HG03342 (cell line): ENCODE measurements at regions not wholly inside any gene's neighbourhood (a gene's known extent, or its start where the extent isn't known, plus 50 kb on each side); places are given as distances from the start of the nearest gene placed in this dataset.
A peak's percentile ranks its signal among the peaks of the same experiment; 100 is the strongest.

Experiments used
- ATAC-seq: cut with Tn5 transposase; IDR thresholded peaks from one replicate; pipeline ENCODE4 v1.9.1; 2021; ENCODE audit warnings: mild to moderate bottlenecking, moderate library complexity; ENCODE audit not compliant: unreplicated experiment

DNA sequence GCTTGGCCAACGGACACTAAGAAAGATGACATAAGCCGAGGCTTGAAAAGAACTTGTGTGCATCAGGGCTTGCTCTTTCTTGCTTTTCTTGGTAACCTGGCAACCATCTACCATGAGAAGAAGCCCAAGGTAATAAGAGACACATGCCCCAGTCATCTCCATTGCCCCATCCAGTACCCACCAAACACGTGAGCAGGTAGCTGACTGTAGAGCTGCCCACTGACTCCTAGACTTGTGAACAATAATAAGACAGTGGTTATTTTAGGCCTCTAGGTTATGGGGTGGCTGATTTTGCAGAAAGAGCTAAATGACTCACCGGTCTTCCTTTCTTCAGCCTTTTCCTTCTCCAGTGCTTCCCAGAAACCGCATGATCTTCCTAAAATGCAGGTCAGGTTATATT is 105.0 kb upstream of the JUN start:
- ATAC-seq = no peak

DNA sequence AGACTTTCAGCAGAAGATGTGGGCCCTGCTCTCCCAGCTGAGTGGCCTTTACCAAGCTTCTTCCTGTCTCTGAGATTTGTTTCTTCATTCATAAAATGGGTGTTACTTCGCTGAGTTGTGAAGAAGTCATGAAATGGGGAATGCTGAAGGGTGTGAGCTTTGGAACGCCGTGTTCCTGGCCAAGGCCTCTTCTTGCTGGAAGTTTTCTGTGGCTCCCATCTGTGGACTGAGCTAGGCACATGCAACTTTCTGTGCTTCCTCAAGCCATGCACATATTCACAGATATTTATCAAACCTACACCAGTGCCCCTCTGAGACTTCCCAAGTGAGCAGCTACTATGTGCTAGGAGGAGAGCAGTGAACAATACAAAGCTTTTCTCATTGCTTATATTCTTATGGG is 106.3 kb upstream of the JUN start:
- ATAC-seq = no peak

DNA sequence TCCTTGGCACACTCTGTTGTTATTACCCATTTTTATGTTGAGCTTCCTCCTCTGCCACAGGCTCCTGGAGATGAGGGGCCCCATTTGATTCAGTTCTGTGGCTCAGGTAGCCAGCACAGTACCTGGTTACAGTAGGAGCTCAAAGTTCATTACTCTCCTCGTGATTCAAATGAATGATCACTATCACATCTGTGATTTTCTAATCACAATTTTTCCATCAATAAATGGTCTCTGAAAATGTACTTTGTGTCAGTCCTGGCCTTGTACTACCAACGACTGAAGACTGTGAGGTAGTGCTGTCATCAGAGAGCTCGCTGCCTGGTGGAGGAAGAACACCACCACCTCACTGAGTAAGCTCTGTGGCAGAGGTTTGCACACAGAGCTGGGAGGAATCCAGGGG is 106.8 kb upstream of the JUN start:
- ATAC-seq = no peak

DNA sequence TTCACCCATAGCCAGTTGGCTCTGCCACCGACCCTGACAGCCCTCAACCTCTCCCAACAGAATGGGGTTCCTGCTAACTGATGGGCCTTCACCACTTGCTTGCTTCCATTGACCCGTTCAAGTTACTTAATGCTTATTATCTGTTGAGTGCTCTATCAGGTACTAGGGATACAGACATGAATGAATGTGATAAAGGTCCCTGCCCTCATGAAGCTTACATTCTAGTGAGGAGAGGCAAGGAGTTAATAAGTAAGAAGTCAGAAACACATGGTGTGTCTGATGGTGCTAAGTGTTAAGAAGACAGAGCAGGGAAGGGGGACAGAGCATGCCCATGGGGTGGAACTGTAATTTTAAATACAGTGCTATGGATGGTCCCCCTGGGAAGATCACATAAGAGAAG is 107.5 kb upstream of the JUN start:
- no peak for ATAC-seq

DNA sequence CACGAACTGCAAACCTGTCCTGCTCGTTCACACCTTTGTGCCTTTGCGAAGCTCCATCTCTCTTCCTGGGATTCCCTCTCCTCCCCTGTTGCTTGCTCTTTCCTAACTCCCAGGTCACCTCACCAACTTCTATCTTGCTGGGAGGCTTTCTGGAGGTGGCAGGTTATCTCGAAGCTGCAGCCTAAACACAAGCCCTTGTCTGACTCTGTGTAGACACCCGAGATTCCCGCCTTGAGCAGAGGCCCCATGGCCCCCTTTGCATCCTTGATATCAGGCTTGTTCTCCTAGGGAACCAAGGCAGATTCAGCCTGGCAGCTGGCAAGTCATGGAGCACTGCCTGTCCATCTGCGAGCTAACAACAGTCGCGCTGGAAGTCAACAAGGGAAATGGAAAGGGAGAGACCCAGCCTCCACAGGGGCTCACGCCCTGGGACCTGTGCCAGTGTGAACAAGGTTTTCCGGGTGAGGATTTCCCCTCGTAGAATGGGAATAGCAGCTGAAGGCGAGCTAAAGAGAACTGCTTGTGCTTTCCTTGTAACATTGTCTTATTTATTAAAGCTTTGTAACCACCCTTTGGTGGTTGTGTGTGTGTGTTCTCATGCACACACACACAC is 109.5 kb upstream of the JUN start:
- ATAC-seq = no peak

DNA sequence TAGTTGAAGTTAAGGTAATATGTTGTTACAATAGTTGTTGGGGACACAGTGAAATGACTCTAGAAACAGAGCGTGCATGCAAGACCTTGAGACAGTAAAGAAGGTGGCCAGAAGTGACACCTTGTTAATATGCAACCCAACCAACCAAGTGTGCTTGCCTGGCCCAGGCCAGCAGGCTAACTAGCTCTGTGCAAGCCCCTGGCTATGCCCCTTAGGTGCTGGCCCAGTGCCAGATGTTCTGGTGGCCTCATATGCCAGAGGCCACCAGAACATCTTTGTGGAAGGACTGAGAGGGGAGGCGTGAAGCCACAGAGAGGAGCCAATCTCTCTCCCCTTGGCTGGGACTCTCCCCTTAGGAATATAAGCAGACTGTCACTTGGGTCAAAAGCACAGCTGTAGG is 111.2 kb upstream of the JUN start:
- no peak for ATAC-seq

DNA sequence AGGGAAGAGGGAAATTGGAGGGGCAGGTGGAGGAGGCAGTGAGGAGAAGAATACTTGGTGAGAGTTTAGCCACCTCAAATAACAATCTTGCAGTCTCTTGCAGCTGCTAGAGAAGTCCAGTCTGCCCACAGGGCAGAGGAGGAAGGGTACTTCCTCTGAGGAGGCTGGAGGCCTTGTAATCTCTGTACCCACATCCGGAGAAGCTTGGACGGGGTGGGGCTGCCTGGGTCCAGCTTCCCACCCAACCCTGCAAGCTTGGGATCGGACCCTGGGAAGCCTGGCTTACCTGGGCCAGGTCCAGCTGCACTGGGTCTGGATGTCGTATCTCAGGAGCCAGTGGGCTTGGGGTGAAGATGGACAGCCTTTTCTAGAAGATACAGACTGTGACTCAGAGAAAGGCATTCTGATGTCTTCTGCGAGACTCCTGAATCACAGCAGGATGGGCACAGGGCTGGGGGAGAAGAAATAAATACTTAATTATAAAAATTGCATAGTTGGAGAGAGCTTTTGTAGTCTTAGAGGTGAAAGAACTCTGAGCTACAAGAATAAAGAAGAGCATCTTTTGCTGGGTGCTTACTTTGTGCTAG is 111.8 kb upstream of the JUN start:
- no peak for ATAC-seq

DNA sequence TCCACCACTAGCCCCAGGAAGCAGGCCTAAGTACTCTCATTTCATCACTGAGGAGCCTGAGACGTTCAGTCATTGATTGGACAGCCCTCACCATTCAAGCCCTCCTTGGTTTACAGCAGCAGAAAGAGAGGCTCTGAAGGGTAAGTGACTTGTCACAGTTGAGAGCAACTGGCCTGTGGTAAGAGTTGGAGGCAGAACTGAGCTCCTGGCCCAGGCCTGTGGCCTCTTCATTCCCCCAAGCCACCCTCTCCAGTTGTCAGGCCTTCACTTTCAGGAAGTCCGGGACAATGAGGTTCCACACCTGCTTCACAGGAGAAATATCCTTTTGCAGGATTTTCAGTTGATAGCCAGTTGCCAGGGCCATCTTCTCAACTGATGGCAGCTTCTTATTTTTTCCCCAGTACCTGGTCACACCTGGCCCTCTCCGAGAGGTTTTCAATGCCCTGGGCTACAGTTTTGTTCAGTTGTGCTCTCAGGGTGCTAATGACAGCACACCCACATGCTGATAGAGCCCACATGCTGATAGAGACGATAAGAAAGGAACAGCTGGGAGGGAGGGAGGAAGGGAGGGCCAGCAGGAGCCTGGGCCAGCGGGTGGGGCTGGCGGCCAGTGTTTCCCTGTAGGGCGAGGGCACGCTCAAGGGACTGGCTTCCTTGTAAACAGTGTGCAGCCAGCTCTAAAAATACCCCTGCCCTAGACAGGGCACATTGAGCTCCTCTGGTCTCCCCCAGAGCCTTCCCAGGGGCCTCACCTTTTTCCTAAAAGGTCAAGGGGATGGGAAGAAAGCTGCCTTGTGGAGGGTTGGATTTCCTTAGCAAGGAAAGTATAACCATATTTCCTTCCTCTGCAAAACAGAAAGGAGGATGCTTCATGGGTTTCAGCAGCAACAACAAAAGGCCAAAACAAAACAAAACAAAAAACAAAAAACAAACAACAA is 112.7 kb upstream of the JUN start:
- no peak for ATAC-seq

DNA sequence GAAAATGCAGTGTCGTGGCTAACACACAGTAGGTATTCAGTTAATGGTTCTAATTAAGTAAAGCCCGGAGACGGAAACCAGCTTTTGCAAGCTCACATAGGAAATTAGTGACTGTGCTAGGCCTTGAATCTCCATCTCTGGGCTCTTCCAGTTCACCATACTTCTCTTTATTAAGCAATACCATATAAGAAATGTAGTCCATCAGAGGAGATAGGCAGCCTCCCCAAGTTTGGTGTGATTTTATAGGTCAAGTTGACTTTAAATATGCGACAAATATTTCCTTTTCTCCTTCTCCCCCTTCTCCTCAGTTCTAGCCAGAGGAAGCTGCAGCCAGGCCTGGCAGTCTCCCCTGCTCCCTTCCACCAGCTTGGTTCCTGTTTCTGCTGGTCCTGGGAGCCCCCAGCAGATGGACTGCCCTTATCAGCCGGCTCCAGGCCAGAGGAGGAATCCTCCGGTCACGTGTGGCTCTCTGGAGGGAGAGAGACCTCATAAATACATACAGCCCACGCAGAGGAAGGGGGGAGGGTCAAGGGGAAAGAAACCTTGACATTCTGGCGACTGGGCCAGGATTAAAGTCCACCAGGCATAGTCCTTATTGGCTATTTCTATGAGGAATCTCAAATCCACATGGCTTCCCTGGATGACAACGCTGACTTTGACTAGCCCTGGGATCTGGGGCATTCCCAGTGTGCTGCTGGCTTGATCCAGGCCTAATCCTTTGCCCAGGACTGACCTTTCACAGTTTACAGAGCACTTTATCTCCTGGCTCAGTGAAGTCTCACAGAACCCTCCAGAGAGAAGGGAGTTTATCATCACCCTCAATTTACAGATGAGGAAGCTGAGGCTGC is 115.1 kb upstream of the JUN start:
- no peak for ATAC-seq

DNA sequence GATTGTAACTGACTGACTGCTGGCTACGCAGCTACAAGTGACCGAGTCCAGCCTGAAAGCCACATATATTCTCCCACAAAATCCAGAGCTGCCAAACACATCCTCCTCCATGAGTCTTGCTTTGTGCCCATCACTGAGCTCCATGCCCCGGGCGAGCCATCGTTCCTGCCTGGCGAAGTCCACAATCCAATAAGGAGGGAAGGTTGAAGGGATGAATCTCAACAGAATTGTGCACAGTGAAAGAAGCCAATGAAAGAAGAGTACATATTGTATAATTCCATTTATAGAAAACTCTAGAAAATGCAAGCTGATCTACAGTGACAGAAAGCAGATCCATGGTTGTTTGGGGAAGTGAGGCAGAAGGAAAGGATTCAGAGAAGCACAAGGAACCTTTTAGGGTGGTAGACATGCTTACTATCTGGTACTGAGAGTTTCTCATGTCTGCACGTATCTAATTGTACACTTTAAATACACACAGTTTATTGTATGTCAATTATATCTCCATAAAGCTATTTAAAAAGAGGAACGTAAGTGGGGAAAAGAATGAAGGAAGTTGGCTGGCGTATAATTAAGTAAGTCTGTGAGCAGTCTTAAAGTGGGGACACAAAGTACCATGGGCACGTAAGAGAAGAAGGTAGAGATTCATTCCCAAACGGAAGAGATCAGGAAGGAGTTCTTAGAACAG is 115.9 kb upstream of the JUN start:
- ATAC-seq = no peak

DNA sequence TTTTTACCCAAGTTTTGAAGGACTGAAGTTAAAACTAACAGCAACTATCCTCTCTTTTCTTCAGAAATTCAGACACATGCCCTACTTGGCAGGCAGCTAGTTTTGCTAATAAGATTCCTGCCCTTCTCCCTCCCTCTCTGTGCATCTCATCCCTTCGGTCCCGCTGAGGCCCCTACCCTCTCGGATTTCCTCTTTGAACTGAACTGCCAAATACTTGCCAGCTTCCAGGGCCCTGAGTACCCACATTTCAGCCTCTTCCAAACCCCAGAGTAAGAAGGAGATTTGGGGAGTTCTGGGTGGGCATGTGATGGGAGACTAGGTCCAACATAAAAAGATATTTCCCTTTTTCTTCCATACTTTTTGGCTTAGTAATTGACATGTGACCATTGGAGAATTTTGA is 116.5 kb upstream of the JUN start:
- no peak for ATAC-seq

DNA sequence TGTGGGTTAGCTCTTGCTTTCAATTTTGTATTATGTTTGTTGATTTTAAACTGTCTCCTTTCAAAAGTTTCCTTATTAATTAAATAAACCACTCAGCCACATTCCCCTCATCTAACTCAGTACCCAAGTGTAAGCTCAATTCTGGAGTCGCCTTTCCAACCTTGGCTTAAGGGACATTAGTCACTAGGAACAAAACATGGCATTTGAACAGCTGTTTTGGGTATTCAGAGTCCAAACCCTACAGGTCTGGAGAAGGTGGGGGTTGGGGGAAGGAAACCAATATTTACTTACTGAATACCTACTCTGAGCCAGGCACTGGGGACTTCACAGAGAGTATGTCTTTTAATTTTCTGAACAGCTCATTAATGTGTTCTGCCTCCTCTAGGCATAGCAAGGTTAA is 117.2 kb upstream of the JUN start:
- no peak for ATAC-seq

DNA sequence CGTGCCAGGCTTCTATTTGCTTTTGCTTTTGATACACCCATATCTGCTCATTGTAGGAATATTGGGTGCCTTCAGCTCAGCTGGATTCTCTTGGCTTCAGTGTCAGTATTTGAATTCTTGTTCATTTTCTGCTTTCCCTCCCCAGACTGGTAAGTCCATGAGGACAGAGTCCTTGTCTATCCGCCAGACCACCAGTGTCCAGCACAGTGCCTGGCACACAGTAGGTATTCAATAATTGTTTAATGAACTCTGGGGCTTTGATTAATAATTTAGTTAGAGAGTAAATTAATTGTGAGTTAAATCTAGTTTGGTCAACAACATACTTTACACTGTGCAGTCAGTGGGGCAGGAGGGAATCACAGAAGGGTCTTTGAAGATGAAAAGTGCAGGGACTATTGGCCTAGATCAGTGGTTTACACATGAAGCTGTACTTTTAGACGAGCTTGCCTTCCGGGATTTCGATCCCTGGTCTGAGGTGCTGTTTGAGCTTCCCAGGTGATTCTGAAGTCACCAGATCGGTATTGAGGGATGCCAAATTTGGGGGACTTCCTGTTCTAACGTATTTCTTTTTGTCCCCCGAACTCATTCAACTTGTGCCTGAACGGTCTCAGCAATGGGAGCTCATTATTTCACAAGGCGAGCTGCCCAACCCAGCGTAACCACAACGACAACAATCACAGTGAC is 119.1 kb upstream of the JUN start:
- ATAC-seq = no peak

DNA sequence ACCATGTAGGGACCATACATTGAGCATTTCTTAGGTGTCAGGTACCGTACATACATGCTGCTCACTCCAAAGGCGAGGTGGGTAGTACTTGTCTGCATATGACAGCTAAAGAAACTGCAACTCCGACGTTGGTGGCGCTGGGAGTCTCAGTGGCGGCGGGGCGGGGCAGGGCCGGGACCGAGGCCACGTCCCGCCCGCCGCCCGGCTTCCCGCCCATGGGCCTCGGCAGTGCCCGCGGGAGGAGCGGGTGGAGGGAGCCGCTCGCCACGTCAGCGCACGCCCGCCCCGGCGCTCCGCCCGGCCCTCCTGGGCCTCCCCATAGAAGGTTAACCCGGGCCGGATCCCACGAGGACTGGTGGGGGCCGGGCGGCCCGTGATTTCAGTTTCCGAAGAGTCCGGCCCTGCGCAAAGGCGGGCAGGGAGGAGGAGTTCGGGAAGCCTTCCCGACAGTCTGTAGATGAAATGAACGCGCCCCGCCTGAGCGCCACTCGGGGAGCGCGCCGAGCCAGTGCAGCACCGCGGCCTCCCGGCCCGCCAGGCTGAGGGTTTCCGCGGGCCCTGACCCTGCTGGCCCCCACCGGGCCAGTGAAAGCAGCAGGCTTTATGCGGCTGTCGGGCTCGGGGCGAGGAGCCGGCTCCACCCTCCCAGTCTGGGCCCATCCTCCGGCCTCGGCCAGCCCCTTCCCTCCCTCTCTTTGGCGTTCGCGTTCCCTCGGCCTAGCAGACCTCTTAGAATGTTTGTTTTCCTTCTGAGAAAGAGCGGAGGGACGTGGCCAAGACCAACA is 119.9 kb upstream of the JUN start:
- ATAC-seq = peak; percentile 79

DNA sequence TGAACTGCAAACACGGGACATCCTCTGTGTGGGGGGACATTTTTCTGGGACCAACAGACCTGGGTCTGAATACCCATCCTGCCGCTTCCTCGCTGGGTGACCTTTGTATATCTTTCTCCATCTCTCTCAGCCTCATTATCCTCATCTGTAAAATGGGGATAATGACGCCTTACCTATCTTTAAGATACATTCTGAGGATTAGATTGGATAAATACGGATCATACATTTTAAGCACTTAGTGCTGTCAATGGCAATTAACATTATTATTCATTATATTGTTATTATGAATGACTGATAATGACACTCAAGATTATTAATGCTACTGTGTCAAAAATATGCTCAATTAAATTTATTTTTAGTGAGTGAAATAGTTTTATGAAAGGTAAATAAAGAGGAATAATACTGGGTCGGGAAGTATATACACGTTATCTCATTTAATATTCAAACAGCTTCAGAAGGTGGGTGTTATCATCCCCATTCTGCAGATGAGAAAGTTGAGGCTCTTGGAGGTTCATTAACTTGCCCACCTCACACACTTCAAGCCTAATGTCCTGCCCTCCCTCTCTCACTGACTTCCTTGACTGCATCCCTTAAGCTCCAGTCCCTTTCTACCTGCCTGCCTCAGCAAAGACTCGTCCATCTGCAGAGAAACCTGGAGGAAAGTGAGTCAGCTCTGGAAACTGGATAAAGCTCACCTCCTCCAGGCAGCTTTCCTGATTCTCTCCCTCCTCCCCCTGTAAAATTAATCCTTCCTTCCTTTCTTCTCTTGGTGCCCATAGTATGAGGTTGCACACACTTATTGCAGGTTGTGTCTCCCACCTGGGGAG is 120.7 kb upstream of the JUN start:
- no peak for ATAC-seq

DNA sequence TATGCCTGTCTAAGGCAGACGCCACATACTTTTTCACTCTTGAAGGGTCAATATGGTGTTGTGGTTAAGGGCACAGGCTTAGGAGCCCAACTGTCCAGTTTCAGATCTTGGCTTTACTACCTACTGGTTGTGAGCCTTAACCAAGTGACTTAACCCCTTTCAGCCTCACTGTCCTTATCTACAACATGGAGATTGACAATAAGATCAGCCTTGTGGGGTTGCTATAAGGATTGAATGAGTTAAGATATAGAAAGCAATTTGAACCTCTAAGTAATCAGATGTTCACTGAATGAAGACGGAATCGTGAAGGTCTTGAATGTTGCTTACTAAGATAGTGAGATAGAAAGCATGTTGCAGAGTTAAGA is 121.3 kb upstream of the JUN start:
- no peak for ATAC-seq

DNA sequence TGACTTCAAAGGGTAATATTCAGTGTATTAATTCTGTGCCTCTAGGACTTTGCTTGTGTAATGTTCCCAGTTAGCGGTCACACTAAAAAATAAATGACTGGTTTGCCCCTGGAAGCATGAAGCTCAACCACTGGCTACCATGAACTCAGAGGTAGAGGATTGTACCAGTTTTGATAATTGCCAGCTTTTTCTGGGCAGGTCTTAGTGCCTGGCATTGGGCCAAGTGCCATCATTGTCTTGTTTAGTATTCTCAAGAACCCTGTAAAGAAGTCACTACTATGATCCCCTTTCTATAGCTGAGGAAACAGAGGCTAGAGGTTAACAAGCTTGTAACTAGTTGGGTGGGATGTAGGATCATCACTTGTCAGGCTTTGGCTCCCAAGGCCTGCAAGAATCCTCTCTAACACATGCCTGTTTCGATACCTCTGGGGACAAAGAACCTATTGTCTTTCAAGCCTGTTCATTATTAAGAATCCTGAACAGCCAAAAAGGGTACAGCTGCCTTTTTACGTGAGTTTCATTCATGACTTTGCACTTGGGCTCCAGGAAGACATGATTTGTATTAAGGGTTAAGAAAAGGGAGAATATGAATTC is 121.9 kb upstream of the JUN start:
- no peak for ATAC-seq

DNA sequence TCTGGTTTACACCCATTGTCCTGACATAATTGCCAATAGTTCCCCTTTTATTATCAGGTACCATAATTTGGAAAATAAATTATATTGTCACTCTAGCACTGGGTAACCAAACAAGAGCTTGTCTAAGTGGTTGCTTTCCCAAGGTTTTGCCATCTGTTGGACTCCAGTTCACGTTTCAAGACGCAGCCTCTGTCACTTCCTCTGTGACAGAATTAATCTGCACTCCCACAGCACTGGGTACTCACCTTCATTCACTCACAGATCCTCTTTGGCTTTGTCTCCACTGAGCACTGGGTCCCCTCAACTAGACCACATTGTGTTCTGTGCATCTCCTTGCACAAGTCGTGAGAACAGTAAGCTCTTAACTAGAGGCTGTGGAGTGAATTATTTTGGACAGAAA is 123.6 kb upstream of the JUN start:
- ATAC-seq = no peak
